ENCODE measurements at regions not wholly inside any gene's neighbourhood (a gene's known extent, or its start where the extent isn't known, plus 50 kb on each side); places are given as distances from the start of the nearest gene placed in this dataset.

- H4K20me1 ChIP-seq (ENCODE audit: insufficient read depth, low read length) = no peaks in the 10 kb centered on the region
- no peaks in the 10 kb centered on the region for H3K9me2 ChIP-seq (replicated peaks; ENCODE audit: insufficient read depth, low read length)
- H3K9me3 ChIP-seq (replicated peaks; ENCODE audit: insufficient read depth, low read length) = no peaks in the 10 kb centered on the region
- no peak overlapping the region for H3K4me2 ChIP-seq (ENCODE audit: low read depth, low read length)
- TF ChIP-seq EZH2phosphoT487 (IDR thresholded peaks at IDR 0.05; ENCODE audit: low read length) = no peak
- no peak for TF ChIP-seq CTCF (IDR thresholded peaks at IDR 0.05; ENCODE audit: low read length)
- TF ChIP-seq EZH2 (optimal IDR thresholded peaks at IDR 0.05; ENCODE audit: low read depth, low read length) = no peak
- no peak overlapping the region for H3K9ac ChIP-seq (ENCODE audit: low read length)
- H3F3A ChIP-seq (ENCODE audit: insufficient read depth, low read length) = no peaks in the 10 kb centered on the region
- H3K27me3 ChIP-seq (replicated peaks; ENCODE audit: insufficient read depth, low read length) = no peaks in the 10 kb centered on the region
- no peak overlapping the region for H3K27ac ChIP-seq (ENCODE audit: low read length)
- DNase-seq = no peak
- no peak overlapping the region for H3K4me3 ChIP-seq (ENCODE audit: low read length)
- no peak overlapping the region for H2AFZ ChIP-seq (ENCODE audit: low read length)
- H3K4me1 ChIP-seq (ENCODE audit: low read length) = no peaks in the 10 kb centered on the region
- H3K79me2 ChIP-seq (ENCODE audit: low read length) = no peaks in the 10 kb centered on the region
- no peaks in the 10 kb centered on the region for H3K36me3 ChIP-seq (replicated peaks; ENCODE audit: insufficient read depth, low read length)
Measured at GRCh38 chr18:22627506-22627905, 209.8 kb upstream of the CTAGE1 start.

- H3K79me2 ChIP-seq (ENCODE audit: low read length) = no peaks in the 10 kb centered on the region
- H3K4me3 ChIP-seq (ENCODE audit: low read length) = no peak overlapping the region
- no peaks in the 10 kb centered on the region for H3K9me3 ChIP-seq (replicated peaks; ENCODE audit: insufficient read depth, low read length)
- no peaks in the 10 kb centered on the region for H3K36me3 ChIP-seq (replicated peaks; ENCODE audit: insufficient read depth, low read length)
- no peaks in the 10 kb centered on the region for H3F3A ChIP-seq (ENCODE audit: insufficient read depth, low read length)
- no peak overlapping the region for H2AFZ ChIP-seq (ENCODE audit: low read length)
- no peak overlapping the region for H3K9ac ChIP-seq (ENCODE audit: low read length)
- no peak overlapping the region for H3K4me2 ChIP-seq (ENCODE audit: low read depth, low read length)
- H3K27me3 ChIP-seq (replicated peaks; ENCODE audit: insufficient read depth, low read length) = no peaks in the 10 kb centered on the region
- no peaks in the 10 kb centered on the region for H3K4me1 ChIP-seq (ENCODE audit: low read length)
- no peaks in the 10 kb centered on the region for H4K20me1 ChIP-seq (ENCODE audit: insufficient read depth, low read length)
- DNase-seq = no peak
- H3K9me2 ChIP-seq (replicated peaks; ENCODE audit: insufficient read depth, low read length) = no peaks in the 10 kb centered on the region
- no peak for TF ChIP-seq EZH2phosphoT487 (IDR thresholded peaks at IDR 0.05; ENCODE audit: low read length)
- no peak for TF ChIP-seq CTCF (IDR thresholded peaks at IDR 0.05; ENCODE audit: low read length)
- TF ChIP-seq EZH2 (optimal IDR thresholded peaks at IDR 0.05; ENCODE audit: low read depth, low read length) = no peak
- H3K27ac ChIP-seq (ENCODE audit: low read length) = no peak overlapping the region
Measured at GRCh38 chr18:22628795-22629510, 211.2 kb upstream of the CTAGE1 start.

- Histone ChIP-seq H3K4me2 (ENCODE audit: low read depth, low read length) (no peak overlapping the region), H3K27me3 (replicated peaks; ENCODE audit: insufficient read depth, low read length) (no peaks in the 10 kb centered on the region), H3K9ac (ENCODE audit: low read length) (no peak overlapping the region), H3K9me2 (replicated peaks; ENCODE audit: insufficient read depth, low read length) (no peaks in the 10 kb centered on the region), H4K20me1 (ENCODE audit: insufficient read depth, low read length) (no peaks in the 10 kb centered on the region), H3K4me3 (ENCODE audit: low read length) (no peak overlapping the region), H3K36me3 (replicated peaks; ENCODE audit: insufficient read depth, low read length) (no peaks in the 10 kb centered on the region), H3K79me2 (ENCODE audit: low read length) (no peaks in the 10 kb centered on the region), H3F3A (ENCODE audit: insufficient read depth, low read length) (no peaks in the 10 kb centered on the region), H3K27ac (ENCODE audit: low read length) (no peak overlapping the region), H3K9me3 (replicated peaks; ENCODE audit: insufficient read depth, low read length) (no peaks in the 10 kb centered on the region), H3K4me1 (ENCODE audit: low read length) (no peaks in the 10 kb centered on the region), H2AFZ (ENCODE audit: low read length) (no peak overlapping the region)
- TF ChIP-seq EZH2 (optimal IDR thresholded peaks at IDR 0.05; ENCODE audit: low read depth, low read length) (no peak), CTCF (IDR thresholded peaks at IDR 0.05; ENCODE audit: low read length) (no peak), EZH2phosphoT487 (IDR thresholded peaks at IDR 0.05; ENCODE audit: low read length) (no peak)
- no peak for DNase-seq
Measured at GRCh38 chr18:22630980-22631379, 213.3 kb upstream of the CTAGE1 start.

All from MM.1S (cell line).